H1 (cell line): ENCODE measurements at regions not wholly inside any gene's neighbourhood (a gene's known extent, or its start where the extent isn't known, plus 50 kb on each side); places are given as distances from the start of the nearest gene placed in this dataset.

Experiments used
- CTCF ChIA-PET: fragments of 300-600 bp; sonication (Branson Sonifier 250); formaldehyde crosslinking; loops from one replicate; lab custom pipeline; 2021; ENCODE audit not compliant: partially characterized antibody; lab: Charles Lee
- POLR2A ChIA-PET: fragments of 300-600 bp; sonication (Branson Sonifier 250); formaldehyde crosslinking; loops from one replicate; lab custom pipeline; 2021; ENCODE audit warnings: inconsistent platforms; ENCODE audit not compliant: partially characterized antibody; lab: Charles Lee
- DNase-seq, 2 experiments: peaks; one replicate each; pipeline versions ENCODE4 v3.0.0 to v3.0.0-alpha.2; 2010 to 2022; ENCODE audit warnings: low spot score in 2 of 2, low read depth in 1 of 2, mixed read lengths in 1 of 2
- FAIRE-seq: peaks from 2 replicates; lab custom pipeline; 2011; peaks lifted over from hg19 to GRCh38; lab: Jason Lieb, UNC
- H2AFZ ChIP-seq: 2 replicates; pipeline ENCODE4 v1.8.1; 2012; ENCODE audit warnings: low read length, inconsistent platforms
- H2AK5ac ChIP-seq: 2 replicates; pipeline ENCODE4 v1.6.1; 2013; ENCODE audit warnings: low read depth, low read length
- H2BK120ac ChIP-seq: replicated peaks from 2 replicates; pipeline ENCODE3; 2013; ENCODE audit warnings: low read depth, low read length, inconsistent platforms
- H2BK12ac ChIP-seq: 2 replicates; pipeline ENCODE4 v1.6.1; 2013; ENCODE audit warnings: low read depth, low read length
- H2BK15ac ChIP-seq: 2 replicates; pipeline ENCODE4 v1.6.1; 2013; ENCODE audit warnings: low read length
- H2BK20ac ChIP-seq: 2 replicates; pipeline ENCODE4 v1.6.1; 2013; ENCODE audit warnings: low read length
- H2BK5ac ChIP-seq: 2 replicates; pipeline ENCODE4 v1.6.1; 2013; ENCODE audit warnings: low read depth, low read length
- H3K14ac ChIP-seq: 2 replicates; pipeline ENCODE4 v1.6.1; 2013; ENCODE audit warnings: inconsistent platforms; ENCODE audit not compliant: insufficient read length
- H3K18ac ChIP-seq: 2 replicates; pipeline ENCODE4 v1.6.1; 2013; ENCODE audit warnings: low read length; ENCODE audit errors: extremely low read depth
- H3K23ac ChIP-seq: 2 replicates; pipeline ENCODE4 v1.6.1; 2013; ENCODE audit warnings: inconsistent platforms; ENCODE audit not compliant: insufficient read length
- H3K23me2 ChIP-seq: 2 replicates; pipeline ENCODE4 v1.6.1; 2013; ENCODE audit warnings: low read depth, low read length
- H3K27ac ChIP-seq: 2 replicates; pipeline ENCODE4 v1.6.1; 2011; ENCODE audit warnings: low read depth, low read length, inconsistent platforms
- H3K27me3 ChIP-seq, 4 experiments: replicated peaks in 1 of 4; 1 replicate in 1 of 4; 2 replicates in 3 of 4; pipeline versions ENCODE4 v1.6.1 to v1.8.1; 2011 to 2013; ENCODE audit warnings: low read length in 3 of 4, mild to moderate bottlenecking in 3 of 4, inconsistent platforms in 2 of 4, mixed read lengths in 2 of 4, moderate library complexity in 1 of 4; ENCODE audit not compliant: control insufficient read depth in 3 of 4, insufficient read depth in 3 of 4; ENCODE audit errors: extremely low read depth in 1 of 4
- H3K36me3 ChIP-seq, 4 experiments: 2 replicates each; pipeline versions ENCODE4 v1.6.1 to v1.8.1; 2011 to 2013; ENCODE audit warnings: mild to moderate bottlenecking in 4 of 4, low read length in 3 of 4, moderate library complexity in 2 of 4, control low read depth in 1 of 4, inconsistent platforms in 1 of 4; ENCODE audit not compliant: insufficient read depth in 4 of 4, control insufficient read depth in 2 of 4
- H3K4ac ChIP-seq: replicated peaks from 2 replicates; pipeline ENCODE3; 2013; ENCODE audit warnings: low read length, low read depth, mixed read lengths, inconsistent platforms; ENCODE audit not compliant: insufficient read length
- H3K4me1 ChIP-seq, 4 experiments: replicated peaks in 1 of 4; 1 replicate in 1 of 4; 2 replicates in 3 of 4; pipeline versions ENCODE4 v1.6.1 to v1.8.1; 2011 to 2013; ENCODE audit warnings: low read length in 3 of 4, inconsistent platforms in 2 of 4, mixed read lengths in 1 of 4; ENCODE audit not compliant: insufficient read depth in 4 of 4, control insufficient read depth in 3 of 4
- H3K4me2 ChIP-seq, 2 experiments: 2 replicates each; pipeline versions ENCODE4 v1.6.1 to v1.8.1; 2011 to 2013; ENCODE audit warnings: low read depth in 2 of 2, low read length in 2 of 2, control low read depth in 1 of 2, inconsistent platforms in 1 of 2, mild to moderate bottlenecking in 1 of 2; ENCODE audit not compliant: insufficient read depth in 1 of 2
- H3K4me3 ChIP-seq, 4 experiments: fragments of 200-600, 300-600 bp in 1 of 4; sonication (generic), shearing (Covaris generic), sonication (Bioruptor Twin) in 1 of 4; 2 replicates each; pipeline versions ENCODE4 v1.5.1 to v1.8.1; 2011 to 2016; ENCODE audit warnings: low read length in 4 of 4, low read depth in 3 of 4, control low read depth in 2 of 4, inconsistent platforms in 2 of 4, mild to moderate bottlenecking in 2 of 4, mixed read lengths in 1 of 4, moderate library complexity in 1 of 4; ENCODE audit not compliant: insufficient read depth in 2 of 4; ENCODE audit errors: extremely low read depth in 1 of 4
- H3K56ac ChIP-seq: replicated peaks from 2 replicates; pipeline ENCODE3; 2013; ENCODE audit warnings: low read depth, mild to moderate bottlenecking, mixed read lengths, low read length, inconsistent platforms; ENCODE audit not compliant: insufficient read length
- H3K79me1 ChIP-seq: 2 replicates; pipeline ENCODE4 v1.6.1; 2013; ENCODE audit warnings: low read depth, low read length, control low read depth
- H3K79me2 ChIP-seq, 2 experiments: 2 replicates each; pipeline versions ENCODE4 v1.6.1 to v1.8.1; 2012 to 2013; ENCODE audit warnings: low read length in 2 of 2, mild to moderate bottlenecking in 2 of 2, inconsistent platforms in 1 of 2; ENCODE audit not compliant: insufficient read depth in 2 of 2, control insufficient read depth in 1 of 2
- H3K9ac ChIP-seq, 4 experiments: replicated peaks in 1 of 4; 1 replicate in 1 of 4; 2 replicates in 3 of 4; pipeline versions ENCODE4 v1.6.1 to v1.8.1; 2011 to 2013; ENCODE audit warnings: low read depth in 3 of 4, low read length in 3 of 4, control low read depth in 2 of 4, mild to moderate bottlenecking in 2 of 4, moderate library complexity in 2 of 4, inconsistent platforms in 1 of 4; ENCODE audit errors: extremely low read depth in 1 of 4
- H3K9me3 ChIP-seq, 2 experiments: 2 replicates each; pipeline versions ENCODE4 v1.6.1 to v1.8.1; 2012 to 2013; ENCODE audit warnings: mild to moderate bottlenecking in 2 of 2, moderate library complexity in 2 of 2, control low read depth in 1 of 2, inconsistent platforms in 1 of 2, low read depth in 1 of 2, low read length in 1 of 2, mixed read lengths in 1 of 2; ENCODE audit not compliant: insufficient read depth in 2 of 2
- H4K20me1 ChIP-seq, 2 experiments: replicated peaks in 1 of 2; 2 replicates each; pipeline versions ENCODE3 to v1.8.1; 2011 to 2013; ENCODE audit warnings: inconsistent platforms in 2 of 2, low read length in 2 of 2, mild to moderate bottlenecking in 1 of 2; ENCODE audit not compliant: insufficient read depth in 2 of 2, control insufficient read depth in 1 of 2
- H4K5ac ChIP-seq: 2 replicates; pipeline ENCODE4 v1.6.1; 2013; ENCODE audit warnings: low read length, low read depth, mixed read lengths, inconsistent platforms; ENCODE audit not compliant: insufficient read length
- H4K8ac ChIP-seq: 2 replicates; pipeline ENCODE4 v1.8.0; 2013; ENCODE audit warnings: mild to moderate bottlenecking, moderate library complexity, low read length, inconsistent platforms; ENCODE audit not compliant: insufficient read depth; ENCODE audit errors: extremely low read depth
- H4K91ac ChIP-seq: replicated peaks from 2 replicates; pipeline ENCODE3; 2013; ENCODE audit warnings: low read length, mixed read lengths, inconsistent platforms; ENCODE audit not compliant: insufficient read length
- GTF2F1 ChIP-seq: IDR thresholded peaks from 2 replicates; pipeline ENCODE4 v1.6.1; 2012; ENCODE audit warnings: low read depth, low read length, improper control_type of control experiment, borderline replicate concordance
- JUN ChIP-seq: IDR thresholded peaks from 2 replicates; pipeline ENCODE4 v1.6.1; 2011; ENCODE audit warnings: low read depth, mild to moderate bottlenecking, improper control_type of control experiment, low read length
- RAD21 ChIP-seq, 2 experiments: IDR thresholded peaks in 1 of 2; conservative IDR thresholded peaks in 1 of 2; 2 replicates each; pipeline ENCODE4 v1.6.1; 2011; ENCODE audit warnings: low read depth in 2 of 2, low read length in 2 of 2, improper control_type of control experiment in 1 of 2, inconsistent platforms in 1 of 2, mild to moderate bottlenecking in 1 of 2, moderate library complexity in 1 of 2
- SP1 ChIP-seq: IDR thresholded peaks from 2 replicates; pipeline ENCODE4 v1.6.1; 2011; ENCODE audit warnings: low read depth, low read length
- SRF ChIP-seq: IDR thresholded peaks from 2 replicates; pipeline ENCODE4 v1.6.1; 2011; ENCODE audit warnings: mild to moderate bottlenecking, low read depth, low read length, moderate library complexity
- TAF7 ChIP-seq: optimal IDR thresholded peaks from 2 replicates; pipeline ENCODE3; 2011; ENCODE audit warnings: low read depth, mild to moderate bottlenecking, inconsistent platforms, low read length, moderate library complexity, borderline replicate concordance
- WGBS, 2 experiments: shearing (Covaris generic) in 1 of 2; methylation state at CpG; one replicate each; pipeline versions ENCODE4 v1.1.6 to v1.1.7; 2013 to 2015; ENCODE audit warnings: low lambda C conversion rate in 2 of 2, mixed read lengths in 2 of 2, inconsistent platforms in 1 of 2, low coverage in 1 of 2, missing lambda C conversion rate in 1 of 2; ENCODE audit not compliant: insufficient replicate concordance in 2 of 2, insufficient coverage in 1 of 2, insufficient read length in 1 of 2; ENCODE audit errors: extremely low coverage in 1 of 2, missing lambda C conversion rate in 1 of 2; 5-methylcytosine and 5-hydroxymethylcytosine counted together

DNA sequence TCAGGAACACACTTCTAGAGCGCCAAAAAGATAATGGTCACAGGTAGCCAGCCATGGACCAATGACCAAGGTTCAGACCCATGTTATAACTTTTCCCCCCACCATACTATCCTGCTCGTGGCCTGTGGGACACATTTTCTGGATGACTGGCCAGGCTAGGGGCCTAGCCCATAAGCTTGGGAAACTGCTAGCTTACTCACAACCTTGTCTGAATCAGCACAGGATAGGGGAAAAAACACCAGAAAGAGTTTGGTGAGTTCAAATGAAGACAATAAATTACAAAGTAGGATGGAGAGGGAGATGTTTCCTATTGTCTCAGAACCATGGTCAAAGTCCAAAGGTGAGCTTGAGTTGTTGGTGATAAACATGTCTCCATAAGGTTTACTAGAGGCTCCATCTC, 156.3 kb upstream of the CCDC68 start:
- ChIA-PET POLR2A (no interaction called here), CTCF (interaction anchor here (0.6 kb wide), 1 partner anchor 100 kb away, joined by 3 read pairs; no protein-coding TSS in a partner anchor)
- H2BK15ac ChIP-seq: no peak overlapping the region
- no peak overlapping the region; a peak in 2 of 7 replicates for H3K9ac ChIP-seq
- H2BK5ac ChIP-seq: no peak overlapping the region
- no peak overlapping the region for H2BK20ac ChIP-seq
- no peak overlapping the region for H3K23ac ChIP-seq
- H3K18ac ChIP-seq: no peak overlapping the region
- H3K56ac ChIP-seq: no peak overlapping the region
- WGBS, 2 experiments: 85% methylated on average over 2 of the region's 2 CpGs; no CpG with 5 or more reads in 1 of the 2 experiments
- no peak overlapping the region for H3K14ac ChIP-seq
- no peak overlapping the region for H3K4ac ChIP-seq
- H3K4me2 ChIP-seq: no peak overlapping the region
- H3K27ac ChIP-seq: no peak overlapping the region
- H3K23me2 ChIP-seq: no peaks in the 10 kb centered on the region
- no peak overlapping the region for H4K91ac ChIP-seq
- no peak overlapping the region for H3K4me3 ChIP-seq
- no peaks in the 10 kb centered on the region for H3K79me2 ChIP-seq
- no peak overlapping the region for H2AFZ ChIP-seq
- DNase-seq (no peak), FAIRE-seq (no peak)
- H2BK120ac ChIP-seq: no peak overlapping the region
- H4K8ac ChIP-seq: no peak overlapping the region
- no peak overlapping the region for H4K5ac ChIP-seq
- TF ChIP-seq JUN (no peak), GTF2F1 (no peak), TAF7 (no peak), SRF (no peak), RAD21 (IDR thresholded peaks at IDR 0.05 in 1 of 2, conservative IDR thresholded peaks at IDR 0.05 in 1 of 2; ENCODE audit: low read depth in 2 of 2, low read length in 2 of 2) (no peak), SP1 (no peak)
- TF ChIP-seq, all 59 proteins: peak for 0
- Histone ChIP-seq H2AK5ac (no peak overlapping the region), H2BK12ac (no peak overlapping the region), H3K4me1 (no peaks in the 10 kb centered on the region), H3K36me3 (no peaks in the 10 kb centered on the region), H3K79me1 (no peaks in the 10 kb centered on the region), H3K27me3 (no peaks in the 10 kb centered on the region; a peak in 1 of 7 replicates), H4K20me1 (no peaks in the 10 kb centered on the region), H3K9me3 (no peaks in the 10 kb centered on the region)
